K562 (cell line): ENCODE measurements at regions not wholly inside any gene's neighbourhood (a gene's known extent, or its start where the extent isn't known, plus 50 kb on each side); places are given as distances from the start of the nearest gene placed in this dataset.

ENCODE experiments used
- ARID1B ChIP-seq: fragments of 450-650 bp; IDR thresholded peaks from 2 replicates; pipeline ENCODE4 v1.6.1; 2016; ENCODE audit warnings: antibody characterized with exemption, mild to moderate bottlenecking, inconsistent platforms
- ELF2 ChIP-seq: fragments of 250-450 bp; sonication (Bioruptor Pico); IDR thresholded peaks from 2 replicates; pipeline ENCODE4 v1.5.0; 2021; ENCODE audit warnings: mild to moderate bottlenecking
- ETV6 ChIP-seq, 3 experiments: fragments of 150-350 bp in 1 of 3; sonication (generic) in 1 of 3; formaldehyde crosslinking in 1 of 3; IDR thresholded peaks; 2 replicates each; pipeline versions ENCODE4 v1.6.1 to v1.8.0; 2014 to 2022; ENCODE audit warnings: borderline replicate concordance in 2 of 3, low read depth in 2 of 3, antibody characterized with exemption in 1 of 3, low read length in 1 of 3, mild to moderate bottlenecking in 1 of 3, missing genetic modification reagents in 1 of 3
- KDM2B ChIP-seq: fragments of 250-450 bp; sonication (Bioruptor Pico); IDR thresholded peaks from 2 replicates; pipeline ENCODE4 v1.8.0; 2021; ENCODE audit warnings: mild to moderate bottlenecking, moderate library complexity
- KLF10 ChIP-seq: fragments of 250-450 bp; sonication (Bioruptor Pico); IDR thresholded peaks from 2 replicates; pipeline ENCODE4 v1.6.1; 2021; ENCODE audit warnings: matching md5 sums
- MED1 ChIP-seq: sonication (generic); formaldehyde crosslinking; IDR thresholded peaks from 2 replicates; pipeline ENCODE4 v1.8.1; 2023; ENCODE audit warnings: missing genetic modification reagents, borderline replicate concordance
- MEIS2 ChIP-seq: fragments of 450-650 bp; IDR thresholded peaks from 2 replicates; pipeline ENCODE4 v1.6.1; 2014; ENCODE audit warnings: mild to moderate bottlenecking; ENCODE audit not compliant: partially characterized antibody
- NFYB ChIP-seq: IDR thresholded peaks from 2 replicates; pipeline ENCODE4 v1.6.1; 2011; ENCODE audit warnings: mild to moderate bottlenecking, moderate library complexity; ENCODE audit not compliant: insufficient read length; ENCODE audit errors: extremely low read depth
- NR3C1 ChIP-seq: sonication (generic); formaldehyde crosslinking; IDR thresholded peaks from 2 replicates; pipeline ENCODE4 v1.8.1; 2022; ENCODE audit warnings: missing genetic modification reagents
- POLR2AphosphoS2 ChIP-seq: IDR thresholded peaks from 2 replicates; pipeline ENCODE4 v1.6.1; 2012; ENCODE audit warnings: low read length, improper control_type of control experiment
- RB1 ChIP-seq: fragments of 450-650 bp; IDR thresholded peaks from 2 replicates; pipeline ENCODE4 v1.6.1; 2017; ENCODE audit warnings: low read depth, mild to moderate bottlenecking
- RBBP5 ChIP-seq: fragments of 200-600 bp; sonication (generic); IDR thresholded peaks from 2 replicates; pipeline ENCODE4 v1.6.1; 2012; ENCODE audit warnings: borderline replicate concordance, mild to moderate bottlenecking, low read length, control low read depth, inconsistent platforms; ENCODE audit not compliant: insufficient read depth, poor library complexity, severe bottlenecking
- RBM17 ChIP-seq: fragments of 200-400 bp; formaldehyde crosslinking; IDR thresholded peaks from 2 replicates; pipeline ENCODE4 v1.6.1; 2017; ENCODE audit warnings: low read depth, mild to moderate bottlenecking, low read length, borderline replicate concordance
- TAF15 ChIP-seq: fragments of 200-400 bp; formaldehyde crosslinking; IDR thresholded peaks from 2 replicates; pipeline ENCODE4 v1.6.1; 2017; ENCODE audit warnings: mild to moderate bottlenecking, low read depth, low read length, moderate library complexity
- ZNF3 ChIP-seq: fragments of 250-450 bp; sonication (Bioruptor Pico); IDR thresholded peaks from 2 replicates; pipeline ENCODE4 v1.5.0; 2021; ENCODE audit warnings: mild to moderate bottlenecking, moderate library complexity
- ZNF311 ChIP-seq: fragments of 250-450 bp; sonication (Bioruptor Pico); IDR thresholded peaks from 2 replicates; pipeline ENCODE4 v1.4.0; 2020; ENCODE audit warnings: mild to moderate bottlenecking, moderate library complexity
- ZNF699 ChIP-seq: fragments of 250-450 bp; sonication (Bioruptor Pico); IDR thresholded peaks from 2 replicates; pipeline ENCODE4 v1.8.0; 2021; ENCODE audit warnings: mild to moderate bottlenecking, moderate library complexity; ENCODE audit not compliant: insufficient replicate concordance
- TF ChIP-seq, protein P1 (sequence below): sonication (generic); formaldehyde crosslinking; IDR thresholded peaks from 2 replicates; pipeline ENCODE4 v1.8.1; 2022; ENCODE audit warnings: missing genetic modification reagents
- TF ChIP-seq, protein P2 (sequence below), 2 experiments: IDR thresholded peaks; 2 replicates each; pipeline ENCODE4 v1.6.1; 2011; ENCODE audit warnings: borderline replicate concordance in 1 of 2, control low read depth in 1 of 2, low read depth in 1 of 2, low read length in 1 of 2, mild to moderate bottlenecking in 1 of 2, mixed read lengths in 1 of 2, moderate library complexity in 1 of 2; ENCODE audit not compliant: insufficient read depth in 1 of 2, insufficient read length in 1 of 2, poor library complexity in 1 of 2, severe bottlenecking in 1 of 2; ENCODE audit errors: extremely low read depth in 1 of 2

DNA sequence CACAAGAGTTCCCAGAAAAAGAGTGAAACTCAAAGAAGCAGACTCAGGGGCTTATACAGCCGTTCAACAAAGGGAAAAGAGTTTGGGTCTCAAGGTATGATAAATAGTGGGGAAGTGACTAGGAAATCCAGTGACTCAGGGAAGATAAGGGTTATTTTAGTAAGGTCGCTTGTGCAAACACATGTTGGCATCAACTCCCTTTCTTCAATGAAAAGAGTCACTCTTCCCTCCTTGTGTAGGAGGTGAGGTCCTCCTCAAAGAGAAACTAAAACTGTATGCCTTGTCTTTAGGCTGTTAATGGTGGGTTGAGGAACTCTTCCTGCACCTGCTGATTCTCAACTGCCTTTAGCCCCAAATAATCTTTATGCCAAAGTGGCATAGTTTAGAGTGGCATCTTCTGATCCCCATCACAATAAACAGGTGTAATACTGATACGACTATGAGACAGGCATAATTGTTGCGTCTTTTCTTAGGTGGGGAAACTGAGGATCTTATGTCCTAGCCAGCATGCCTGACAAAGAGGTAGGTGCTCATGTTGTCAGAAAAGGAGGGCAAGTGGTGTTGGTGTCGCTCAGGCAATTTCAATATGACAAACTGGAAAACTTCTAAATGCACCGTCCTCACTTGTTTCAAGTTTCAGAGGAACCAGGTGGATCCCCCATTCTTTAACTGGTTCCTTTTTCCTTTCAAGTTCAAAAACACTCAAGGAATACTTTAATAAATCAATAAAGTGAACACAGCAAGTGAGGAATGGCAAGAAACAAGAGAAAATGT is 294.1 kb upstream of the RUNX1 start (continued):
- no peak for TF ChIP-seq KDM2B (CRISPR knock-in tag)
- no peak for TF ChIP-seq ELF2 (CRISPR knock-in tag)
- no peak for TF ChIP-seq RB1
- TF ChIP-seq MED1 (CRISPR knock-in tag): no peak
- TF ChIP-seq ZNF699 (CRISPR knock-in tag): no peak
- no peak for TF ChIP-seq RBM17
- TF ChIP-seq, protein P1, sequence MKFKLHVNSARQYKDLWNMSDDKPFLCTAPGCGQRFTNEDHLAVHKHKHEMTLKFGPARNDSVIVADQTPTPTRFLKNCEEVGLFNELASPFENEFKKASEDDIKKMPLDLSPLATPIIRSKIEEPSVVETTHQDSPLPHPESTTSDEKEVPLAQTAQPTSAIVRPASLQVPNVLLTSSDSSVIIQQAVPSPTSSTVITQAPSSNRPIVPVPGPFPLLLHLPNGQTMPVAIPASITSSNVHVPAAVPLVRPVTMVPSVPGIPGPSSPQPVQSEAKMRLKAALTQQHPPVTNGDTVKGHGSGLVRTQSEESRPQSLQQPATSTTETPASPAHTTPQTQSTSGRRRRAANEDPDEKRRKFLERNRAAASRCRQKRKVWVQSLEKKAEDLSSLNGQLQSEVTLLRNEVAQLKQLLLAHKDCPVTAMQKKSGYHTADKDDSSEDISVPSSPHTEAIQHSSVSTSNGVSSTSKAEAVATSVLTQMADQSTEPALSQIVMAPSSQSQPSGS: no peak
- TF ChIP-seq NFYB: no peak
- TF ChIP-seq RBBP5: no peak
- TF ChIP-seq ZNF3 (CRISPR knock-in tag): no peak
- TF ChIP-seq ETV6 (IDR thresholded peaks at IDR 0.05; ENCODE audit: borderline replicate concordance in 1 of 2, low read depth in 2 of 2, low read length in 1 of 2): peak in 1 of 2 experiments; percentile 77; a peak in 3 of 4 replicates
- TF ChIP-seq ETV6 (CRISPR knock-in tag; IDR thresholded peaks at IDR 0.05; ENCODE audit: borderline replicate concordance): no peak
- no peak for TF ChIP-seq KLF10 (CRISPR knock-in tag)
- TF ChIP-seq POLR2AphosphoS2: no peak
- TF ChIP-seq NR3C1 (CRISPR knock-in tag): no peak
- no peak for TF ChIP-seq TAF15
- TF ChIP-seq, protein P2, sequence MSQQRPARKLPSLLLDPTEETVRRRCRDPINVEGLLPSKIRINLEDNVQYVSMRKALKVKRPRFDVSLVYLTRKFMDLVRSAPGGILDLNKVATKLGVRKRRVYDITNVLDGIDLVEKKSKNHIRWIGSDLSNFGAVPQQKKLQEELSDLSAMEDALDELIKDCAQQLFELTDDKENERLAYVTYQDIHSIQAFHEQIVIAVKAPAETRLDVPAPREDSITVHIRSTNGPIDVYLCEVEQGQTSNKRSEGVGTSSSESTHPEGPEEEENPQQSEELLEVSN (IDR thresholded peaks at IDR 0.05; ENCODE audit: borderline replicate concordance in 1 of 2, extremely low read depth in 1 of 2, insufficient read depth in 1 of 2, insufficient read length in 1 of 2, low read depth in 1 of 2, low read length in 1 of 2, poor library complexity in 1 of 2, severe bottlenecking in 1 of 2): no peak
- no peak for TF ChIP-seq ZNF311 (CRISPR knock-in tag)
- peak; percentile 38 for TF ChIP-seq MEIS2
- peak; percentile 67 for TF ChIP-seq ARID1B
